ENCODE measurements at regions not wholly inside any gene's neighbourhood (a gene's known extent, or its start where the extent isn't known, plus 50 kb on each side); places are given as distances from the start of the nearest gene placed in this dataset.
A peak's percentile ranks its signal among the peaks of the same experiment; 100 is the strongest.

- intact Hi-C loops (cut with DNase I), result no loop called here
- no peak overlapping the region for H3K4me3 ChIP-seq
- DNase-seq (no peak), ATAC-seq (no peak)
- H3K4me1 ChIP-seq, result peaks cover 0 to 40% (median 0%) of the 10 kb centered on the region in 9 donors
- H3K27ac ChIP-seq, result no peak overlapping the region
- peaks cover 0 to 4% (median 0%) of the 10 kb centered on the region in 7 donors for H3K27me3 ChIP-seq
- TF ChIP-seq CTCF (IDR thresholded peaks at IDR 0.05), result no peak
- WGBS, 2 donors, result 88 to 92% methylated on average over 4 of the region's 4 CpGs
- no peaks in the 10 kb centered on the region for H3K9me3 ChIP-seq
- H3K36me3 ChIP-seq, result no peaks in the 10 kb centered on the region
Observed at GRCh38 chr3:46146548-46146947, 61.6 kb downstream of the CCR1 start.

GRCh38 chr3:46146021-46146420 lies 62.1 kb downstream of the CCR1 start:
- no peak for DNase-seq
- H3K9me3 ChIP-seq, result no peaks in the 10 kb centered on the region
- TF ChIP-seq CTCF (IDR thresholded peaks at IDR 0.05), result no peak
- H3K4me3 ChIP-seq, result no peak overlapping the region
- WGBS, 2 donors, result 35 to 40% methylated on average over 2 of the region's 2 CpGs
- peaks cover 0 to 4% (median 0%) of the 10 kb centered on the region in 7 donors for H3K27me3 ChIP-seq
- no peak overlapping the region for H3K27ac ChIP-seq
- no peaks in the 10 kb centered on the region for H3K36me3 ChIP-seq
- no peak for ATAC-seq
- intact Hi-C loops (cut with DNase I), result no loop called here
- H3K4me1 ChIP-seq, result peaks cover 0 to 40% (median 0%) of the 10 kb centered on the region in 9 donors

- Histone ChIP-seq H3K9me3 (no peaks in the 10 kb centered on the region), H3K36me3 (no peaks in the 10 kb centered on the region), H3K27me3 (peaks cover 0 to 4% (median 0%) of the 10 kb centered on the region in 7 donors), H3K4me1 (peaks cover 0 to 40% (median 0%) of the 10 kb centered on the region in 9 donors), H3K4me3 (no peak overlapping the region), H3K27ac (no peak overlapping the region)
- DNase-seq (no peak), ATAC-seq (peak in 1 of 8 donors; percentile 27)
- TF ChIP-seq CTCF (IDR thresholded peaks at IDR 0.05), result no peak
- 84 to 88% methylated on average over 1 of the region's 1 CpG for WGBS, 2 donors
- intact Hi-C loops (cut with DNase I), result no loop called here
Observed at GRCh38 chr3:46145147-46145546, 63.0 kb downstream of the CCR1 start.

GRCh38 chr3:46143951-46144473 lies 64.1 kb downstream of the CCR1 start:
- Histone ChIP-seq H3K4me3 (no peak overlapping the region), H3K27ac (peak overlapping the region in 1 of 10 donors; percentile 68), H3K9me3 (no peaks in the 10 kb centered on the region), H3K4me1 (peaks cover 0 to 40% (median 0%) of the 10 kb centered on the region in 9 donors), H3K27me3 (peaks cover 0 to 4% (median 0%) of the 10 kb centered on the region in 7 donors), H3K36me3 (no peaks in the 10 kb centered on the region)
- DNase-seq (peak in 1 of 2 donors; percentile 37), ATAC-seq (peak in 7 of 8 donors; percentile 39 to 72 (median 50))
- 57 to 60% methylated on average over 4 of the region's 4 CpGs for WGBS, 2 donors
- TF ChIP-seq CTCF (IDR thresholded peaks at IDR 0.05), result no peak
- intact Hi-C loops (cut with DNase I), result no loop called here

Measured in heart right ventricle (tissue), 16 donors.